ENCODE measurements at regions not wholly inside any gene's neighbourhood (a gene's known extent, or its start where the extent isn't known, plus 50 kb on each side); places are given as distances from the start of the nearest gene placed in this dataset.
"Not testable (repeated sequence)": the region's sequence is repeated elsewhere in the genome, so short reads cannot be mapped to it uniquely, and the experiment has no call there.

GRCh38 chr4:62454535-62454934 lies 1254.4 kb downstream of the ADGRL3 start:
- no peak for DNase-seq (ENCODE audit: low spot score)

- DNase-seq (ENCODE audit: low spot score) = no peak
Observed at GRCh38 chr4:62450740-62451139, 1250.6 kb downstream of the ADGRL3 start.

GRCh38 chr4:62449538-62449937 lies 1249.4 kb downstream of the ADGRL3 start:
- no peak for DNase-seq (ENCODE audit: low spot score)

GRCh38 chr4:62448911-62449310 lies 1248.8 kb downstream of the ADGRL3 start:
- DNase-seq (ENCODE audit: low spot score) = no peak

DNA sequence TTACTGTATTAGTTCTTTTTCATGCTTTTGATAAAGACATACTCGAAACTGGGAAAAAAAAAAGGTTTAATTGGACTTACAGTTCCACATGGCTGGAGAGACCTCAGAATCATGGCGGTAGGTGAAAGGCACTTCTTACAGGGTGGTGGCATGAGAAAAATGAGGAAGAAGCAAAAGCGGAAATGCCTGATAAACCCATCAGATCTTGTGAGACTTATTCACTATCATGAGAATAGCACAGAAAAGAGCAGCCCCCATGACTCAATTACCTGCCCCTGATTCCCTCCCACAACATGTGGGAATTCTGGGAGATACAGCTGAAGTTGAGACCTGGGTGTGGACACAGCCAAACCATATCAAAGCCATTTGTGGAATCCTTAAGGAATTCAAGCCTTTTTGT lies 1238.9 kb downstream of the ADGRL3 start:
- DNase-seq (ENCODE audit: low spot score) = no peak

GRCh38 chr4:62434921-62435320 lies 1234.8 kb downstream of the ADGRL3 start:
- no peak for DNase-seq (ENCODE audit: low spot score)

GRCh38 chr4:62431513-62432231 lies 1231.5 kb downstream of the ADGRL3 start:
- DNase-seq (ENCODE audit: low spot score) = not testable (repeated sequence)

DNA sequence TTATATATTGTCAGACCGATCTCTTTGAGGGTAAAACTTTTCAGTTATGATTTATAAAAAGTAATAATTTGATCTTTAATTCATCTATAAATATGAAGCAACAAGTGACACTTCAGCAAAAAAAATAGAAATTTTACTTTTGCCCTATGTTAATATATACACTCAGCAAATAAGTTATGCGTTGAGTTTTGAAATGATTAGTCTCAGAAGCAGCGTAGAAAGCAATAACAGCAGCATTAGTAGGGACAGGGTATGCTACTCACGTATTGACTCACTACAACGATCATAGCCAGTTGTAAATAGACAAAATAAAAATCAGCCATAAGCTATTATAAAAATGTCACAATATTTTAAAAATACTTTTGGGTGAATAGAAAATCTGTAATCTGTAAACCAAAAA lies 1229.2 kb downstream of the ADGRL3 start:
- no peak for DNase-seq (ENCODE audit: low spot score)

GRCh38 chr4:62415256-62415655 lies 1215.1 kb downstream of the ADGRL3 start:
- DNase-seq (ENCODE audit: low spot score) = no peak

GRCh38 chr4:62414563-62414962 lies 1214.4 kb downstream of the ADGRL3 start:
- DNase-seq (ENCODE audit: low spot score) = no peak

GRCh38 chr4:62410371-62411003 lies 1210.4 kb downstream of the ADGRL3 start:
- no peak for DNase-seq (ENCODE audit: low spot score)

GRCh38 chr4:62408454-62408853 lies 1208.3 kb downstream of the ADGRL3 start:
- DNase-seq (ENCODE audit: low spot score) = no peak

- no peak for DNase-seq (ENCODE audit: low spot score)
Observed at GRCh38 chr4:62407534-62407933, 1207.4 kb downstream of the ADGRL3 start.

- no peak for DNase-seq (ENCODE audit: low spot score)
Observed at GRCh38 chr4:62402088-62402806, 1202.1 kb downstream of the ADGRL3 start.

DNA sequence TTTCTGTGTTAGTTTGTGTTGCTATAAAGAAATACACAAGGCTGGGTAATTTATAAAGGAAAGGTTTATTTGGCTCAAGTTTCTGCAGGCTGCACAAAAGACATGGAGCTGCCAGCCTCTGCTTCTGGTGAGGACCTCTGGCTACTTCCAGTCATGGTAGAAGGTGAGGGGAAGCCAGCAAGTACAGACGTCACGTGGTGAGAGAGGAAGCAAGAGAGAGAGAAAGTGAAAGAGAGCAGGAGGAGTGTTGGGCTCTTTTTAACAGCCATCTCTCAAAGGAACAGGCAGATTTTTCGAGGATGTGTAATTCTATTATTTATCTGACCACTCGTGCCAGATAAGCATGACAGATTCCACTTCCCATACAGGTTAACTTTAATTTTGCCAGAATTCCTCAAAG lies 1199.1 kb downstream of the ADGRL3 start:
- no peak for DNase-seq (ENCODE audit: low spot score)

GRCh38 chr4:62398318-62398717 lies 1198.2 kb downstream of the ADGRL3 start:
- DNase-seq (ENCODE audit: low spot score) = no peak

GRCh38 chr4:62394766-62395165 lies 1194.6 kb downstream of the ADGRL3 start:
- no peak for DNase-seq (ENCODE audit: low spot score)

DNA sequence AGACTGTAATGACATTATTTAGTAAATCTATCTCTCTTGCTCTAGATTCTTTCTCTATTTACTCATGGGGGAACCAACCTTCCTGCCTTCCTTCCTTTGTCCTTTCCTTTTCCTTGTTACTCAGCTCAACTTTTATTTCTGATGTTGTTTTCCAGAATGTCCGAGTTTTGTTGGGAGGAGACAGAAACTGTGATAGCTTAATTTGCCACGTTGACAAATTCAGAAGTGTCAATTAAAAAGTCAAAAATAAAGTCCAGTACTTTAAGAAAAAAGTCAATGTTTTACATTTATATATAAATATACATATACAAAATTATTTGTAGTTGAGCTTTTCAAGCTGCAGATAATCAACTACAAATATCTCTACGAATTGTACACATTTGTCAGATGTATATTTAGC lies 1187.7 kb downstream of the ADGRL3 start:
- DNase-seq (ENCODE audit: low spot score) = no peak

DNA sequence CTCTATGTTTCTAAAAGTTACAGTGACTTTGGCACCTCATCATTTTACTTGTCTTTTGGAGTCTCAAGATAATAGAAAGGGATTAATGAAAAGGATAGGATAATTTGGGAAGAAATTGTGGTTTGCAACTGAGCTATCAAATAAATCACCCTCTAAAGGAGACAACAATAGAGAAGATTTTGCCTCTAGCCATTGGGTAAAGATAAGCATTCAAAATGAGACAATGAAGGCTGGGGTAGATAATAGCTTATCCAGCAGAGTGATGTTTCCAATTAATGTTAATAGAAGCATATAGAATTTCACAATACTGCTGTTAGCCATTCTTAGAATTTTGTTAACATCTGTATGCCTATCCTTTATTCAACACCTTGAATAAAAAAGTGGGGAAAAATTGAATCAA lies 1177.6 kb downstream of the ADGRL3 start:
- DNase-seq (ENCODE audit: low spot score) = no peak

GRCh38 chr4:62377245-62377644 lies 1177.1 kb downstream of the ADGRL3 start:
- no peak for DNase-seq (ENCODE audit: low spot score)

DNA sequence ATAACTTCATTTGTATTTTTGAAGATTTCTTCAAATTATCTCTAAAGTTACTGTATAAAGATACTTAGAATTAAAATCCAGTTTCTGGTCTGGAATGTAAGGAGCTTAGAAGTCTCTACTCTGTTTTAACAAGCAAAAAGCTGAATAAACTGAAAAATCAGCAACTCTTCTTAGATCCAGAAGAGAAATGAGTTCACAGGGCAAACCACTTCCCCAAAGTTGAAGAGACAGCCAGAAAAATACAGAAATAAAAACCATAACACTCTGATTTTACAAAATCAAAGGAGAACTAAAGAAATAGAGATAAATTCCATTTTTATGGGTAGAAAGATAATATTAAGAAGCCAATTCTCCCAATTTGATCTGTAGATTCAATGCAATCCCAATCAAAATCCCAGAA lies 1166.8 kb downstream of the ADGRL3 start:
- DNase-seq (ENCODE audit: low spot score) = no peak

DNA sequence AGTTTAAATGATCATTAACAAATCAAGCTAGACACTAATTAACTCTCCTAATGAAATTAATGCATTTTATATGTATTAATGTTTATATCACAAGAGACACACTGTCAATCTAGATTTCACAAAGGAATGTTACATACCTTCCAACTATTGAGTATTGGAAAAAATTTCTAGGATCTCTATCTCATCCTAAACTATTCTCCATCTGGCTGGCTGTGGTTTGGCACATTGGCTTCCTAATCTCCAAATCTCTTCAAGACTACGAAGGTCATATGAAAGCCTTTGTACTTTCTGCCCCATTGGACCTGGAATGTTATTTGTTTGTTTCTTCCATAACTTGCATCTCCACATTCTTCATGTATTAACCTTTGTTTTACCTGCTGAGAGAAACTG lies 1160.0 kb downstream of the ADGRL3 start:
- DNase-seq (ENCODE audit: low spot score) = no peak

DNA sequence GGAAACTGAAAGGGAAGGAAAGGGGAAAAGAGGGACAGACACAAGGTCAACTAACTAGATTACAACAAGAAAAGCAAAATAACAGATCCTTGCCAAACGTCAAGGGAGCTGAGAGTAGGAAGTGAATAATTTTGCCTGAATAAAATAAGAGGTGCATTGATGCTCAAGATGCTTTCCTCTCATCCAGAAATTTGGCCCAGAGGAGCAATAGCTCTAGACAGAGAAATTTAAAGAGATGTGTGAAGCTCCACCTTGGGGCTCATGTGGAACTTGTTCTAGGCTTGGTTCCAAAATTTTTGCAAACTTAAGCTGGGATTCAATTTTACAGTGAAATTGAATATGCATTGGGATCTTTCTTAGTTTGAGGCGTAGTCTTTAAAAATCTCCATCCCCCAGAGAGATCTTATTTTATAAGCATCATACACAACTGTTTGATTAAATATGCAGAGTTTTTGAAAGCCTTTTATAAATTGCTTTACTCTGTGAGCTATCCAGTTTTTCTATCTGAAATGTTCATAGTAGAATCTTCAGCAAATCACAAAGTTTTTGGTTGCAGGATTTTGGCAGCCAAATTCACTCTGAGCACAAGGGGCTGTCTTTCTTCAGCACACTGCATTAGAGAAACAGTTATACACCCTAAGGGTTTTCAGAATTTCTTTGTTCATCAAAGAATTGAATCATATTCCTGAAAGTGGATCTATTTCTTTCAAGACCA lies 1159.5 kb downstream of the ADGRL3 start:
- DNase-seq (ENCODE audit: low spot score) = no peak
